GM18511 (cell line): ENCODE measurements at regions not wholly inside any gene's neighbourhood (a gene's known extent, or its start where the extent isn't known, plus 50 kb on each side); places are given as distances from the start of the nearest gene placed in this dataset.
"Not testable (repeated sequence)": the region's sequence is repeated elsewhere in the genome, so short reads cannot be mapped to it uniquely, and the experiment has no call there.

Experiments used
- ATAC-seq: cut with Tn5 transposase; IDR thresholded peaks from one replicate; pipeline ENCODE4 v1.9.1; 2021; ENCODE audit warnings: mild to moderate bottlenecking, moderate library complexity; ENCODE audit not compliant: unreplicated experiment

DNA sequence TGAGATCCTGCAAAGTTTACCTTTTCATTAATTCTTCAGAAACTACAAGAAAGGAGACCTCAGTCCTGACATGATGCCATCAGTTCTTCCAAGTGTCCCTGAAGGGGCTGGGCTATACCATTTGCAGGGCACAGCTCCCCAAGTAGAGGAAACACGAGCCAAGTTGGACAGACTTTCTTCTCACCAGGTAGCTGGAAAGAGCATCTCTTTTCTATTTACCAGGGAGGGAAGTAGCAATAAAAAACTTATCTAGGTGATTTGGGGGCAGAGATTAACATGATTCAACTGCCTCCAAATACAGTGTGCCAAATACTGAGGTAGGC, 103.9 kb upstream of the KCND3 start:
- ATAC-seq = no peak

DNA sequence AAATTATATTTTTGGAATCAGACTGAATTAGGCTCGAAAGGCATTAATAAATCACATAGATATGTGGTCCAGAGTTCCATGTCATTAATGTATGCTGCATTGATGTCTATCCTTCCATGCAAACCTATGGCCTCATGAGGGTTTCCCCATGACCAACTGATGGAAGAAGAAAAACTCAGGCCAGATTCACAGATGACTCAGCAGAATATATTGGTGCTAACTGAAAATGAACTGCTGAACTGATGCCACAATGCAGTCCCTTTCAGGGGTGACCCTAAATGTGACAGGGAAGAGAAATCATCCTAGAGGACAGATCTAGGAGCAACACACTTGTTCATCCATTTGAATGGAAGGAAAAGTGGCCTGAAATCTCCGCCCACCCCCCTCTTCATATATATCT, 110.5 kb upstream of the KCND3 start:
- no peak for ATAC-seq

DNA sequence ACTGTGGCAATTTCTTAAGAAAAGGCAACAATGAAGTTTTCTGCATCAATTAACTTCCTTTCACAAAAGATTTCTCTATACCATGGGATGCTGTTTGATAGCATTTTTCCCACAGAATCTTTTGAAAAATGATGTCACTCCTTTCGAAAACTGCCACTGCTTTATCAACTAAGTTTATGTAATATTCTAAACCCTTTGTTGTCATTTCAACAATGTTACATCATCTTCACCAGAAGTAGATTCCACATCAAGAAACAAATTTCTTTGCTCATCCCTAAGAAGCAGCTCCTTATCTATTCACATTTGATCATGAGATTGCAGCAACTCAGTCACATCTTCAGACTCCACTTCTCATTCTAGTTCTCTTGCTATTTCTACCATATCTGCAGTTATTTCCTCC, 116.1 kb upstream of the KCND3 start:
- ATAC-seq = no peak

DNA sequence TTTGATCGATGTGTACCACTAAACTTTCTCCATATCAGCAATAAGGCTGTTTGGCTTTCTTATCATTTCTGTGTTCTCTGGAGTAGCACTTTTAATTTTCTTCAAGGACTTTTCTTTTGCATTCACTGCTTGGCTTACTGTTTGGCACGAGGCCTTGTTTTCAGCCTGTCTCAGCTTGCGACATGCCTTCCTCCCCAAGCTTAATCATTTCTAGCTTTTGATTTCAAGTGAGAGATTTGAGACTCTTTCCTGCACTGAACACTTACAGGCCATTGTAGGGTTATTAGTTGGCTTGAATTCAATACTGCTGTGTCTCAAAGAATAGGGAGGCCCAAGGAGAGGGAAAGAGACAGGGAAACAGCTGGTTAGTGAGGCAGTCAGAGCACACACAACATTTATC, 120.6 kb upstream of the KCND3 start:
- ATAC-seq = no peak

DNA sequence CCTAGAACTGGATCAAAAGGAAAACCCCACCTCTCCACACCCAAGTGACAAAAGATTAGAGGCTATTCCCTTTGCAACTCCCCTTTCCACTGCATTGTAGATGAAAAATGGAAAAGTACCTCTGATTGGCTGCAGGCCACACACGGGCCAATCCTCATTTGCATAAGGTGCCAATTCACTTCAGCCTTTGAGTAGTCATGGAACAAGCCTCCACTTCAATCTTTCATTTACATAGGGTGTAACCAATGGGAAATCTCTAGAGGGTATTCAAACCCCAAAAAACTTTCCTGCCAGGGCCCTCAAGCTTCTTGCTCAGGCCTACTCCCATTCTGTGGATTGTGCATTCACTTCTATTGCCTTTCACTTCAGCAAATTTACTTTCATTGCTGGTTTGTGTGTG, 122.3 kb upstream of the KCND3 start:
- no peak for ATAC-seq

DNA sequence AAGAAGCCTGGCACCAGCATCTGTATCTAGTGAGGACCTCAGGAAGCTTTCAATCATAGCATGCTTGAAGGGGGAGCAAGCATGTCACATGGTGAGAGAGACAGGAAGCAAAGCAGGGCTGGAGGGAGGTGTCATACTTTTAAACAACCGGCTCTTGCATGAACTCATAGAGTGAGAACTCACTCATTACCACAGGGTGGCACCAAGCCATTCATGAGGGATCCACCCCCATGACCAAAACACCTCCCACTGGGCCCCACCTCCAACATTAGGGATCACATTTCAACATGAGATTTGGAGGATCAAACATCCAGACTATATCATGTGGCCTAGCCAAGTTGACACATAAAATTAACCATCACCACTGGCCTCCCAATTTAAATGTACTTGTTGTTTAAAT, 125.1 kb upstream of the KCND3 start:
- no peak for ATAC-seq

DNA sequence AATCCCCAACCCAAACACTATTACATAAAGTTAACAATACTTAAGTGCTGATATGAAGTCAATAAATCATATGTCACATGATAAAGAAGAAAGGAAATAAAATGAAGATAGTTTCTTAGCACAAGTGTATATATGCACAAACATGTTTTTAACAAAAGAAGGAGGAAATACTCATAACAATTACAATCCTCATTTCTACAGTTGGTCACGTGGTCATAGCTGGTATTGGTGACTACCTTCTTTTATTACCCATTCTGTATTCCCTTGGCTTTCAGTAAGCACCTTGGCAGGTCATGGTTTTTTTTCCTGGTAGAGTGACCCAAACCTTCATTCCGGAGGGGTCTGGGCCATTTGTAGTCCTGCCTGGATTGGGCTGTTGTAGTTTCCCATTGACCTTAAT, 137.1 kb upstream of the KCND3 start:
- ATAC-seq = no peak

DNA sequence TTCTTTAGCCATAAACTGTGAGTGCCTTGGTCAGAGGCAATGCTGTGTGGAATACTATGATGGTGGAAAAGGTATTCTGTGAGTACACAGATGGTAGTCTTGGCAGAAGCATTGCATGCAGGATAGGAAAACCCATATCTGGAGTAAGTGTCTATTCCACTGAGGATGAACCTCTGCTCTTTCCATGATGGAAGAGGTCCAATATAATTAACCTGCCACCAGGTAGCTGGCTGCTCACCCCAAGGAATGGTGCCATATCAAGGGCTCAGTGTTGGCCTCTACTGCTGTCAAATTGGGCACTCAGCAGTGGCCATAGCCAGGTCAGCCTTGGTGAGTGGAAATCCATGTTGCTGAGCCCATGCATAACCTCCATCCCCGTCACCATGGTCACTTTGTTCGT, 138.1 kb upstream of the KCND3 start:
- ATAC-seq = not testable (repeated sequence)

DNA sequence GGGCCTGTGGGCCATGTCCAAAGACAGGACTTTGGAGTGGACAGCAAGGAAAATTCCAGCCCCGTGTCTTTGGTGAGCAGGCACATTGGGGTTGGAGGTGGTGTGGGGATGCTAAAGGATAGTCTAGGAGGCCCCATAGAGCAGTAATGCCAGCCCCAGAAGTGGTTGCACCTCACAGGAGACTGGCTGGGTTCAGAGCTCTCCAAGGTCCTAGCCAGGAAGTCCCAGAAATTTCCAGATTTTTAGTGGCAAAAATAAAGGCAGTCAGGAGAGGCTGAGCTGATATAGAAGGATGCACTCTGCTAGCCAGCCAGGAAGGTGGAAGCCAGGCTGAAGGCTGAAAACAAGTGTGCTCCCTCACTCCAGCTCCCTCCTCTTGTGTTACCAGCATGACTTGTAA, 144.0 kb upstream of the KCND3 start:
- no peak for ATAC-seq

DNA sequence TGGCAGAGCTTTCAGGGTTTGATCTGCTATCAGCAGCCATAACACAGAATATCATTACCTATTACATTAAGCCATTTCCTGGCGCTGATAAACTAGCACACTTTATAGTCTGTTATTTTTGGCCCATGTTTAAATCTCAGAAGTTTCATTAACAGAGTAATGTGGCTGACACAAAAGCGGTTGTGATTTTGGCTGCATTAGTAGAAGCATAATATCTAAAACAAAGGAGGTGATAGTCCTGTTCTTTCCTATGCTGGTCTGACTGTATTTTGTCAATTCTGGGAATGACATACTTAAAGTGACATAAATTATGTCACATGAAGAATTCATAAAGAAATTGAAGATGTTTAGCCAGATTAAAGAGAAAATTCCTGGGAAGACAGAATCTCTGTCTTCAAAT, 151.3 kb upstream of the KCND3 start:
- no peak for ATAC-seq

DNA sequence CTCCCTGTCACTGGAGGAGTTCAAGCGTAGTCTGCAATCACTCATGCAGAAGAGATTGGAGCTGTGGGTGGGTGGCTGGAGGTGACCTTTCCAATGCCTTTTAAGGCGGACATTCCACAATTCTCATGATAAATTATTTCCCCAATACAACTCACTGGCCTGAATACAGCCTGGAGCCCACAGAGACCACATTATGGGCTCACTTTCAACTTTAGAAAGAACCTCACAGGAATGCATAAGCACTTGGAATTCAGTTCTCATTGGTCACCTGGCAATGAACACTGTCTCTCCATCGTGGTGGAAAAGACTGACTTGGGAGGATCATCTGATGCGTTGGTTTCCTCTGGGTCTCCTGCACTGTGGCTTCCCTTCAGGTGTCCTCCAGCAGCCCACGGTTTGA, 151.8 kb upstream of the KCND3 start:
- no peak for ATAC-seq

DNA sequence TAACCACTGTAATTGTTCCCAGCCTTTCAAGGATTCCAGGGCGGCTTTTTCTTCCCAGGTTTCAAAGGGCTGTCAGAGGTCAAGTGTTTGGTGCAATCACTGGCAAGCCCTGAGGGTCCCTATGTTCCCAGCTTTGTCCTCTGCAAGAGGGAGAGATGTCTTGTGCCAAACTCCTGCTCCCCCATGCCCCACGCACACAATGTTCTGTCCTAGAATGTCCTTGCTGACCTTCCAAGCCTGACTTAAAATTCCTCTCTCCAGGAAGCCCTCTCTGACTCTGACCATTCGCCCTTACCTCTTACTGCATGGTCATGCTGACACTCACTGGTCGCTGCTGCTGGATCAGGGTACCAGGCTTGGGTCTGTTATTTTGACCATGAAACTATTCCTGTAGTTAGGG, 152.5 kb upstream of the KCND3 start:
- no peak for ATAC-seq

DNA sequence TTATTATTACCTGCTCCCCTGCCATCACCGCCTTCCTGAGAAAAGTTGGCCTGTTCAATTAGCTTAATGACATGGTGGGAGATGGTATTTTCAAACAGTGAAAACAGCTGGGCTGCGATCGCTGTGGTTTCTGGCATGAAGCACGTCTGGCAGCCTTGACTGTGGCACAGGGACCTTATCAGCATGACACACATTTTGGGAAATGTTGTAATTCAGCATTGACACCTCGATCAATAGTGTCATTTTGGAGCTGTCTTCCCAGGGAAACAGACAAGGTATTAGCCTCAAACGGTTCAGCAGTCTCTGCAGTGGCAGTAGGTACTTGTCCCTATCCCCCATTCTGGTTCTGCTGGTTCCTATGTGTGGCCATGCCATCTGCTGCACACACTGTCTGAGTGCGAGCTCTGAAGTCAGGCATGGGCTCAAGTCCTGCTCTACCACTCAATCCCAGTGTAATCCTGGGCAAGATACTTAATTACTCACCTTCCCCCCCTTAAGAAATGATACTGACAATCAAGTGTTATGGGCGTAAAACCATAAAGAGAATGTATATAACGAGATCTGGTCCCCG, 154.5 kb upstream of the KCND3 start:
- ATAC-seq = no peak

DNA sequence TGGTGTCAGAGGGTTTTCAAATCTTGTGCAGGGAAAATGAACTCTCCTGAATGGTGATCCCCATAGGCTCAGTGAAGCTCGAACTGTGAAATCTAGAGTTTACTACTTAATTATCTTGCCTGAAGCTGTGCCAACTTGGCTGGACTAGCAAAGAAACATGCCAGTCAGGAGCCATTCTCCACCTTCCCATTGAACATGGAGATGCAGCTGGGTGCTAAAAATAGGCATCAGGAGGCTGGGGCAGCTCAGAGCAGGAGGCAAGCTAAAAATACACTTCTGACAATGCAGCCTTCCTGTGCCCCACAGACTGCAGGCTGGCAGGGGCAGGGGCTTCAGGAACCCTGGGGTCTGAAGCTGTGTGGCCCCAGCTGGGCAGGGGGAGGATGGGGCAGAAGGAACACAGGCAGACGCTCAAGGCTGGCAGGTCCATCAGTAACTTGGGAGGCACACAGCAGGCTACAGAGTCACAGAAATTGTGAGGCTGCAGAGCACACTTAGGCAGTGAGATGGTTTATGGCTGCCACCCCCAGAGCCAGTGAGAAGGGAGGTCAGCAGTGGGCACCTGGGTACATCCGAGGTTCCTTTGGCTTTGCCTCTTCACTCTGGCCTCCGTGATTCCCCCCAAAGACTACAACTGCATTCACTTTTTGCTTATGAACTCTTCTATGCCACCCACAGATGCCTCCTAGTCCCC, 155.4 kb upstream of the KCND3 start:
- no peak for ATAC-seq

DNA sequence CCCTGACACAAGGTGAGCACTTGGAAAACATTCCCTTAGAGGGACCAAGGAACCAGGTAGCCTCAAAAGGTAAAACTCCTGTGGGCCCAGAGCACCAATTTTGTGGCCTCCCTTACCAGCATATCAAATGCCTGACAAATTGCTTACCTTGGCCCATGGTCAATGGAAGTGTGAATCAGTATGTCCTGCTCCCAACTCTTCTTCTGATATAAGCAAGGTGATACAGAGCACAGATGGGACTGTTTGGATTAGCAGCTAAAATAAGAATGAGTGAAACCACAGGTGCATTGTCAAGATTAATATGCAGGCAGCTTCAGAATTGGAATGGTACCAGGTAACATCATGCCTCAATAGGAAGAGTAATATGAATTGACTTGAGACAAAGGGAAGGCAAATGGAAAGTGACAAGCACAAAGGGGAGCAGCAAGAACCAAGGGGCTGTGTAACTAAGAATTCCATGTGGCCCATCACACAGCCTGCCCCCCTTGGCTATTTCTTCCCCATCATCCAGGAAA, 156.8 kb upstream of the KCND3 start:
- ATAC-seq = no peak

DNA sequence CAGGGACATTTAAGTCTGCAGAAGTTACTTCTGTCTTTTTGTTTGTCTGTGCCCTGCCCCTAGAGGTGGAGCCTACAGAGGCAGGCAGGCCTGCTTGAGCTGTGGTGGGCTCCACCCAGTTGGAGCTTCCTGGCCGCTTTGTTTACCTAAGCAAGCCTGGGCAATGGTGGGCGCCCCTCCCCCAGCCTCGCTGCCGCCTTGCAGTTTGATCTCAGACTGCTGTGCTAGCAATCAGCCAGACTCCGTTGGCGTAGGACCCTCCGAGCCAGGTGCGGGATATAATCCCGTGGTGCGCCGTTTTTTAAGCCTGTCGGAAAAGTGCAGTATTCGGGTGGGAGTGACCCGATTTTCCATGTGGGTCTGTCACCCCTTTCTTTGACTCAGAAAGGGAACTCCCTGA, 170.7 kb upstream of the KCND3 start:
- ATAC-seq = not testable (repeated sequence)

DNA sequence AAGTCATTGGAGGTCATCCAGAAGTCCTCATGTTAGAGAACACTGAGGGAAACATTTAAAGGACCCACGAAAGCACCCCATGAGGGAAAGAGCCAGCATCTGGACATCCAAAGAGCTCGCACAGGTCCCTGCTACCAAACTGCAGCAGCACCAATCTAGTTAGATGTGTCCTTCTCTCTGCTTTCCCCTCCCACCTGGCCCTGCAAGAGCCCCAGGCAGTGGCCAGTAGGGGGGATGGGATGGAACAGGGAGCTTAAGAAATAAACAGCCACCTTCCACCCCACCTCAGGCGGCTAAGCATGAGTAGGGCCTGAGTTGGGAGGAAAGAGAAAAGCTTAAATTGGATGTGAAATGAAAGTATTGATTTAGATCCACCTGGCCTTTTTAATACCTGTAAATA, 175.9 kb upstream of the KCND3 start:
- ATAC-seq = no peak

DNA sequence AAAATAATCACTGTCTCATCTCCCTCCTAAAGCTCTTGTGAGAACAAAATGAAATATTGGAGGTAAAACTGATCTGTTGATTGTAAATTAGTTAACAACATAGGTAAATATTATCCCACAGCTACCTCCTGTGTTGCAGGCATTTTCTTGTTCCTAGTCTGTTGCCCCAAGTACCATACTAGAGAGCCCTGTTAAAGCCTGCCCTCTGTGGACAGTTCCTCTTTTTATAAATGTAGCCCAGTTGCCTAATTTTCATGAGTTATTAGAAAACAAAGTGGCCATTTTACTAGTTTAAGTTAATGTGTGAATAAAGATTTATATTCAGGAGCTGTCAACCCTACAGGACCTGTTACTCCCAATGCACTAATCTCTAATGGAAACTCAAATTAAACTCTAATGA, 180.0 kb upstream of the KCND3 start:
- ATAC-seq = no peak

DNA sequence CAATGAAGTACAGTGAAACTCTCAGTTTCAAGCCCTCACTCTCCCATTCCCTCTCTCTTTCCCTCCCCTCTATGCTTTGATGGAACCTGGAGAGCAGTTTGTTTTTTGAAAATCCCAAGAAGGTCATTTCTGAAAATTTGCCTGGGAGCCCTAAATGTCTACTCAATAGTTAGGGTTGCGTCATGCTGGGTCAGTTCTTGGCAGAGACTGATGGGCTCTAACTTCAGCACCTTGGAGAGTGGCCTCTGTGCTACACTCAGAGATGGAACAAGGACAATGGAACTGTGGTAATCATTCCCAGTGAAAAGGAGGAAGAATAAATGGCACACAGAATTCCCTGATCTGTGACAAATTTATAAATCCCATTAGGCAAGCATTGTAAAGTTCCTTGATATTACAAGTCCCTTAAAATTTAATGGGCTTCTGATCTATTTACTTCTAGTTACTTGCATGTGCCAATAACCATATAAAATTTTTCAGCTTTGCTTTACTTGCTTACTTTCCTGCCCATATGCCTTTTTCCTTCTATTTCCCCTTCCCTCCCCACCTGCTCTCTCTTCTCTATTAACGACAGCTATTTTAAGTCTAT, 182.9 kb upstream of the KCND3 start:
- ATAC-seq = no peak

DNA sequence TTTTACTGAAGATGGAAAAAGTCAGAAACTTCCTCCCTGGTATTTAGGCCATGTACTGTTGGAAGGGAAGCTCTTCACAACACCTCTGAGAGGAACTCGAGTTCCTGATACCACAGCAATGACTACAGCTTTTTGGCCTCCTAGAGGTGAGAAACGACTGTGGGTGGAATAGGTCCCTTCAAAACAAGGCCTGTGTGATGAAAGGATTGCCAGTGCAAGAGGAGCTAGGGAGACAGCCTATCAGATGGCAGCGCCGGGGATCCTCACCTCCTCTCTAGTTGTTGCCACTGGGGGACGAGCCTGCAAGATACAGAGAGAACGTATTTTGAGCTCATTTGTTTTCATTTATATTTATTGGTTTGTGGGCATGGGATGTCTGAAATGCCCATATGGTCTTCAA, 187.8 kb upstream of the KCND3 start:
- no peak for ATAC-seq

DNA sequence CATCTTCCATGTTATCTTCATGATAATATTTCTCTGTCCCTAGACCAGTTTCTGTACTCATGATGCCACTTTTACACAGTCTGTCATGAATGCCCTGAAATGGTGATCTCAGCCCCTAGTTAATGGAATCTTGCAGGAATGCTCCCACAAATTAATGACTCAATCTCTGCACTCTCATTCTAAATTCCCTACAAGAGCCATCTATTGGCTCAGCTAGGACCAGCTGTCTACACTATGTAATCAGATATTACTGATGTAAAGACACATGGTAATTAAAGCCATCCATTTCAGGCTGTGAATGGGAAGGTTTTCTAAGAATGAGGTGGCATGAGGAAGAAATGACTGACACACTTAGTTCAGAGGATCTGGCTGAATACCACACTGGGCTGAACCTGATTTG, 199.1 kb upstream of the KCND3 start:
- ATAC-seq = no peak

DNA sequence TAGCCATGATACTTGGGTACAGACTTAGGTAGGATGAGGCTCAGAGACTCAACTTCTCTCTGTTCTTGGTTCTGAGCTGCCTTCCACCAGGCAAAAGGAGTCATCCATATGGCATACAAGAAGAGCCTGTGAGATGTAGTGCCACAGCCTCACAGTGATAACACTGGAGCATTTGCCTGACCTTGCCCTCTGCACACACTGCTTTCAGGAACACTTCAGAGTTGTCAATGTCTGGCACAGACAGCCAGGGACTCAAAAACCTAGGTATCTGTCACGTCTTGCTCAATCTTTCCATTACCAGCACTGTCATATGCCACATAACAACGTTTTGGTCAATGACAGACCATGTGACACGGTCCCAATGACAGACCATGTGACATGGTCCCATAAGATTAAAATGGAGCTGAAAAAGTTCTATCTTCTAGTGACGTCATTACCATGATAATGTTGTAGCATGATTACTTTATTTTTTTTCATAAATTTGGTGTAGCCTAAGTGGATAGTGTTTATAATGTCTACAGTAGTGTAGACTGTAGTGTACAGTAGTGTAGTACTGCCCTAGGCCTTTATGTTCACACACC, 199.9 kb upstream of the CTTNBP2NL start:
- ATAC-seq = no peak
